Stimulated activated CD8-positive, alpha-beta memory T cell treated with anti-CD3 and anti-CD28 coated beads, Interleukin-2, amount 100 ng/mL, for 1 hour (primary cell): ENCODE measurements at regions not wholly inside any gene's neighbourhood (a gene's known extent, or its start where the extent isn't known, plus 50 kb on each side); places are given as distances from the start of the nearest gene placed in this dataset.

Source experiments
- DNase-seq, 2 donors: peaks; one replicate each; pipeline ENCODE4 v3.0.0-alpha.2; 2020; ENCODE audit warnings: low read depth in 2 of 2

DNA sequence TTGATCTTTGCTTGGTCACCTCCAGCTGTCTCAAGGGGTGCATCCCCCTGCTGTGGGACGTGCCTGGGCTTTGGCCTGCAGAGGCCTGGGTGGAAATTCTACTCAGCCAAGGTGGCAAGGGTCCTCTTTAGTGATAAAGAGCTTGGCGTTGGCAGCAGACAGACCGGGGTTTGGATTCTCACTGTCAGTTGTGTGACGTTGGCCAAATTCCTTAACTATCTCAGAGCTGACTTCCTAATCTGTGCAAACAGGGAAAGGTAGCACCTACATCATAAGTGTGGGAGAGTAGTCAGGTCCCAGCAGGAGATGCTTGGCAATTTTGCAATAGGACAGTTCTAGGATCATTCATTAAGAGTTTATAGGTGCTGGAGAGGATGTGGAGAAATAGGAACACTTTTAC, 154.3 kb upstream of the GSC start:
- no peak for DNase-seq

- DNase-seq, result no peak
Measured at GRCh38 chr14:94923786-94924185, 153.9 kb upstream of the GSC start.

- no peak for DNase-seq
Measured at GRCh38 chr14:94922595-94923239, 152.8 kb upstream of the GSC start.

DNA sequence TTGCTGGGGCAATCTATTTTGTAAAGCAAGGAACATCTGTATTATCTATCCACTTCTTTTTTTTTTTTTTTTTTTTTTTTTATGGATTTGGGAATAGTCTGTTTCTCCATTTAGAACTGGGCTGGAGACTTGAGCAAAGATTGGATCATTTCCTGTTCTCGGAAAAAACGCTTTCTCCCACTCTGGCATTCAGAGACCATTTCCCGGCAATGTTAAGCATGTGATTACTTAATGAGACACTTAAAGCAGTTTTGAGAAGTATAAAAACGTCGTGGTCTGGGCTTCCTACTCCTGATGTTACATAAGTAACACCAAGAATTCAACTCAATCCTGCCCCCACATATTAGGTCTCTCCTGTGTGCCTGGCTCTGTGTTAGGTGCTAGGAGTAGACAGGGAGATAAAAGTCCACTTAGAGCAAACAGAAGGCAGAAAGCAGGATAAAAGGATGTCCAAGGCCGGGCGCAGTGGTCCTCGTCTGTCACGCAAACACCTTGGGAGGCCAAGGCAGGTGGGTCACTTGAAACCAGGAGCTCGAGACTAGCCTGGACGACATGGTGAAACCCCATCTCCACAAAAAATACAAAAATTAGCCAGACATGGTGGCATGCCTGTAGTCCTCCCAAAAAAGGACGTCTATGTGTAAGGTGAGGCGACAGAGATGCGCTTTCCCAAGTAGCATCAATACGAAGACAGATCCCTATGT, 152.1 kb upstream of the GSC start:
- no peak for DNase-seq

DNA sequence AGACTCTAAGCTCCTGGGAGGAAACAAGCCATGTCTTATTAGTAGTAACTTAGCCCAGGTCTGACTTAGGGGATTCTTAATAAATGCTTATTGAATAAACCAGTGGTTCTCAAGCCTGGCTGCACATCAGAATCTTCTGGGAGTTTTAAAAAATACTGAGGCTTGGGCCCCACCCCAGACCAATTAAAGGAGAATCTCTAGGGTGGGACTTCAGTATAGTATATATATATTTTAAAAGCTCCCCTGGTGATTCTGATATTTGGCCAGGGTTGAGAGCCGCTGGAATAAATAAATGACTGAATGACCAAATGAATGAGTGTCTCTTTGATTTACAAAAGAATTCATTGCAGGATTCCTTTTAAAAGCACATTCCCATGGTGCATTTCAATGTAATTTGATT, 151.5 kb upstream of the GSC start:
- no peak for DNase-seq

DNA sequence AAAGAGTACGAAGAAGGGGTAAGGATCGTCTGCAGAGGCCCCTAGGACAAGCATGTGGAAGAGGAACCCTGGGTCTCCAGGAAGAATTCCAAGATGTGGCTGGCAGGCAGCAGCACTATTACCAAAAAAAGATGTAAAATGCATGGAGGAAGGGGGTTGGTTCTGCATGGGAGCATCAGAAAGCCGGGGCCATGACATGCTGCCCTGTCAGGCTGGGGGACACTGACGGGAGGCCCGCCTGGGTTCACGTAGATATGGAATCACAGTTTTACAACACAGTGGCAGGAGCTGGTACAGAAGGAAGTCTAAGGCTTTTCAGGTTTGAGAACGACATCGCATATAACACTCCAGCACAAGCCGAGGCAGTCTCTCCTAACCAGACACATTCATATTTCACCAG, 150.0 kb upstream of the GSC start:
- DNase-seq, result no peak

DNA sequence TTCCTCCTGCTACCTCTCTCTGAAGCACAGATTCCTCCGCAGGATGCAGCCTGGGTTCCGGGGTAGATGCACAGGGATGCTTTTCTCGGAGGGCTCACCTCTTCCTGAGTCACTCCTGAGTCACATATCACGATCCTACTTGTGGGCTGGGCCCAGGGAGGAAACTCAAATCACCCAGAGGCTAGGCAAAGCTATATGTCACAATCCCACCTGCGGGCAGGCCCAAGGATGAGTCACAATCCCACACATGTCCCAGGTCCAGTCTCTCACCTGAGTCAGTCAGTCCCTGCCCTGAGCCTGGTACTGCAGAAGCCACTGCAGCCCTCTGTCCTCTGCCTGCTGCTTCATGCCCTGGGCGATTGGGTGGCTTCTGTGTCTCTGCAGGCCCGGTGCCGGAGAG, 149.0 kb upstream of the GSC start:
- no peak for DNase-seq

- no peak for DNase-seq
Measured at GRCh38 chr14:94917041-94917600, 147.2 kb upstream of the GSC start.

DNA sequence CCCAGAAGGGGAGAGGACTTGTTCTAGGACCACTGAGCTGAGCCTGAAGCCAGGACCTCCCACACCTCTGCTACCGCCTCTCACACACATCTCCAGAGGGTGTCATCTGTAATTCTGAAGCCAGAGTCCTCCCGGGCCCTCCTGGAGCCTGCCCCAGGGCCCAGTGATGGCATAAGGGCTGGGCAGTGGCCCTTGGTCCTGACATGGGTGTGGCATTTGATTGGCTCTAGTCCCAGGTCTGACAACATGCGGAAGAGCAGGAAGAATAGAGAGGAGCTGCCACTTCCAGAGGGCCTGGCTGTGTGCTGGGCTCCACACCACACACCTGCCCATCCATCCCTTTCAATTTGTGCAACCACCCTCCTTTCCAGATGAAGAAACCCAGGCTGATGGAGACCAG, 144.3 kb upstream of the GSC start:
- DNase-seq, result no peak

DNA sequence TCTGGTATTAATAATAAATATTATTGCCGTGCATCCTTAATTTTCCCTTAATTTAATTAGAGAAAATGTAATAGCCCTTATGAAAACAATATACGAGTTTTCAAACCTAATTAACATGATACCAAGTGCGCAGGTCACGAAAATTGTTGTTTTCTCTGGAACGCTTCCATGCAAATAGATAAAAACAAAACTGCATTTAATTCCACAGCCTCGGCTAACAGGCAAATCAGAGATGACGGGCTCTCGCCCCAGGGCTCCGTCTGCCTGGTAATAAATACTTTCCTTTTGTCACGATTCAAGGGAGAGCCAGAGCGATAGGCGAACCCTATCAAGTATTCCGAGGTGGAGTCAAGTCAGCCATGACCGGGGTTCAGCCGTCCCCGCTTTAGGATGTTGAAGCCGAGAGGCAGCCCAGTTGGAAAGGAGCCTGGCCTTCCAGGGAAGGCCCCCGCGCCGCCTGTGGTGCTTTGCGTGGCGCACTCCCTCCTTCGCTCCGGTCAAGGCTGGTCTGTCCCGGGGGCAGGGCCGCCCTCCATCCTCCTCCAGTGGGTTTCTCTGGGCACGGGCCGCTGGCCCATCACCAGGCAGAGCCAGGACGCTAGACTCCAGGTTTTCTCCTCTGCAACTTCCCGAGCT, 137.8 kb upstream of the GSC start:
- DNase-seq, result no peak

- DNase-seq, result no peak
Measured at GRCh38 chr14:94906991-94907587, 137.2 kb upstream of the GSC start.

- no peak for DNase-seq
Measured at GRCh38 chr14:94906577-94906976, 136.7 kb upstream of the GSC start.

- no peak for DNase-seq
Measured at GRCh38 chr14:94904636-94905035, 134.7 kb upstream of the GSC start.

- DNase-seq, result no peak
Measured at GRCh38 chr14:94903883-94904282, 134.0 kb upstream of the GSC start.

DNA sequence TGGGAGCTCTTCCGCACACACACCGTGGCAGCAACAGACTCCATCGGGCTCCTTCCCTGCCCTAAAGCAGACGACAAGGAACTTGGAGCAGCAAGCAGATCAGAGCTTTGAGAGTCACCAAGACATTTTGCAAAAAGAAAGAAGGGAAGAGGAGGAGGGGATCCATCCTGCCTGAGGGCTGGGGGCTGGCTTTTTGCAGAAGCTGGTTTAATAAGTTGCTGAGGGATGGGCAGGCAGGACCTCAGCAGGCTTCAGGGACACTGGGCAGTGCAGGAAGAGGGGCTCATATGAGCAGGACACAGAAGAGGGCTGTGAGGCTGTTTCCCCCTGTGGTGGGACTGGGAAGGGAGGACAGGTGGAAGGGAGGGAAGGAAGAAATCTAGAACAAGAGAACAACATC, 133.4 kb upstream of the GSC start:
- DNase-seq, result no peak

DNA sequence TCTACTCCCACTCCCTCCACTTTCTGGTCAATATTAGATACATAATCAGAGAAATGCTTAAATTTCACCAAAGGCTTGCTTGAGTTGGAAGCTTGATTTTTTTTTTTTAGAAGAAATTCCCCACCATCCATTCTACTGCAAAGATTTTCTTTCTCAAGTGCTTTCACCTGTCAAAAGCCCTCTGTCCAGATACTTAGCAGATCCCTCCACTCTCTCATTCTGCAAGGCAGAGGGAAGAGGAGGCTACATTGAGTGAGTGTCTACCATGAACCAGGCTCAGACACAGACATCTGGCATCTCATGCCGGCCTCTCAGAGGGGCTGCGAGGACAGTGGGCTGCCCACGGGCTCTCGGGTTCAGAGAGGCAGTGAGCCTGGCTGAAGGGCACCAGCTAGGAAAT, 127.6 kb upstream of the GSC start:
- no peak for DNase-seq

DNA sequence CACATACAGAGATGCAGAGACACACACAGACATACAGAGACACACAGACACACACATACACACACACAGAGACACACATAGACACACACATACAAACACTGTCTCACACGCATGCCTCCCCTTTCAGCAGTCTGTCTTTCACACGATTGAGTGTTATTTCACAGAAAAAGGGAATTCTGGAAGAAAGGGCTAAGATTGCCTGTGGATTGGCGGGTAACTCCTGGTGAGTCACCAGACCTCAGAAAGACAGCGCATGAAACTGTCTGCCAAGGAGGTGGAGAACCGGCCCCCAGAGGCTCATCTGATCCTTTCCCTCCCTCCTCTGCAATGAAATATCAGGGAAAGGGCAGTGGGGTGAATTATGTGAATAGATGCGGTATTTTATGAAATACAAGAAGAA, 127.2 kb upstream of the GSC start:
- DNase-seq, result no peak

- DNase-seq, result no peak
Measured at GRCh38 chr14:94893411-94894160, 123.7 kb upstream of the GSC start.

DNA sequence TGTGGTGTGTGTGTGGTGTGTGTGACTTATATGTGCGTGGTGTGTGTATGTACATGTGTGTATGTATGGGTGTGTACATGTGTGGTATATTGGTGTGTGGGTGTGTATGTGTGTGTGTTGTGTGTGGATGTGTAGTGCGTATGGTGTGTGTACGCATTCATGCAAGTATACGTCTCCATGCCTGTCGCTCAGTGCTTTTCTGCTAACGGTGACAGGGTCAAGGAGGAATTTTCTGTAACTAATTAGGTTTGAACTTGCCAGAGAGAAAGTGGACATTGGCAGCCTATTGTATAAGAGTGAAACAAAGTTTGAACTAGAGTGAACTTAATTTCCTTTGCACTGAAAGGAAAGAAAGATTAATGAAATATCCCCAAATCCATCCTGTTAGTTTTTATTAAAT, 120.9 kb upstream of the GSC start:
- DNase-seq, result no peak

- no peak for DNase-seq
Measured at GRCh38 chr14:94889520-94890312, 119.8 kb upstream of the GSC start.

GRCh38 chr14:94888121-94888520, 118.2 kb upstream of the GSC start:
- DNase-seq, result no peak
